Mammary epithelial cell (primary cell): ENCODE measurements at regions not wholly inside any gene's neighbourhood (a gene's known extent, or its start where the extent isn't known, plus 50 kb on each side); places are given as distances from the start of the nearest gene placed in this dataset.

Source experiments
- EZH2 ChIP-seq: IDR thresholded peaks from 2 replicates; pipeline ENCODE4 v1.6.1; 2012; ENCODE audit warnings: low read length, inconsistent platforms, borderline replicate concordance
- TF ChIP-seq, protein P1 (sequence below), 2 donors: IDR thresholded peaks in 1 of 2; conservative IDR thresholded peaks in 1 of 2; 2 replicates each; pipeline ENCODE4 v1.5.1; 2011 to 2012; ENCODE audit warnings: inconsistent platforms in 2 of 2, low read length in 2 of 2, mild to moderate bottlenecking in 2 of 2, control low read depth in 1 of 2, low read depth in 1 of 2; ENCODE audit not compliant: insufficient read depth in 1 of 2; ENCODE audit errors: extremely low read depth in 1 of 2

DNA sequence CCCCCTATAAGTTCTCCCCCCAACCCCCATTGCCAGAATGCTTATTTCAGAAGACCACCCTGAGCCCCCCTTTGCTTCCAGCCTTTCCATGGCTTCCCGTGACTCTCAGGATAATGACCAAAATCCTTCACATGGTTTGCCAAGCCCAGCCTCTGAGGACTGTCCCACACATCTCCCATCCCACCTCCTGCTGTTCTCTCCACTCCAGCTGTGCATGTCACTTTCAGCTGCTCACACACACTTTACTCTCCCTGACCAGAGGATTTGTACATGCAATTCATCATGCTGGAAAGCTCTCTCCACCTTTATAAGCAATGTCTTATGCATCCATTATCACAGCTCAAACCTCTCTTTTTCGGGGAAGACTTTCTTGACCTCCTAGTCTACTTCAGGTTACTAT lies 164.2 kb downstream of the PRL start:
- TF ChIP-seq, protein P1, sequence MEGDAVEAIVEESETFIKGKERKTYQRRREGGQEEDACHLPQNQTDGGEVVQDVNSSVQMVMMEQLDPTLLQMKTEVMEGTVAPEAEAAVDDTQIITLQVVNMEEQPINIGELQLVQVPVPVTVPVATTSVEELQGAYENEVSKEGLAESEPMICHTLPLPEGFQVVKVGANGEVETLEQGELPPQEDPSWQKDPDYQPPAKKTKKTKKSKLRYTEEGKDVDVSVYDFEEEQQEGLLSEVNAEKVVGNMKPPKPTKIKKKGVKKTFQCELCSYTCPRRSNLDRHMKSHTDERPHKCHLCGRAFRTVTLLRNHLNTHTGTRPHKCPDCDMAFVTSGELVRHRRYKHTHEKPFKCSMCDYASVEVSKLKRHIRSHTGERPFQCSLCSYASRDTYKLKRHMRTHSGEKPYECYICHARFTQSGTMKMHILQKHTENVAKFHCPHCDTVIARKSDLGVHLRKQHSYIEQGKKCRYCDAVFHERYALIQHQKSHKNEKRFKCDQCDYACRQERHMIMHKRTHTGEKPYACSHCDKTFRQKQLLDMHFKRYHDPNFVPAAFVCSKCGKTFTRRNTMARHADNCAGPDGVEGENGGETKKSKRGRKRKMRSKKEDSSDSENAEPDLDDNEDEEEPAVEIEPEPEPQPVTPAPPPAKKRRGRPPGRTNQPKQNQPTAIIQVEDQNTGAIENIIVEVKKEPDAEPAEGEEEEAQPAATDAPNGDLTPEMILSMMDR (conservative IDR thresholded peaks at IDR 0.05 in 1 of 2, IDR thresholded peaks at IDR 0.05 in 1 of 2; ENCODE audit: extremely low read depth in 1 of 2, insufficient read depth in 1 of 2, low read depth in 1 of 2, low read length in 2 of 2), result no peak
- TF ChIP-seq EZH2, result no peak
